GM12878 (cell line): ENCODE measurements at regions not wholly inside any gene's neighbourhood (a gene's known extent, or its start where the extent isn't known, plus 50 kb on each side); places are given as distances from the start of the nearest gene placed in this dataset.

Experiments
- E2F8 ChIP-seq: fragments of 450-650 bp; IDR thresholded peaks from 2 replicates; pipeline ENCODE4 v1.6.1; 2018; ENCODE audit warnings: mild to moderate bottlenecking, low read depth, moderate library complexity; ENCODE audit not compliant: partially characterized antibody
- MXI1 ChIP-seq: fragments of 150-350 bp; IDR thresholded peaks from 2 replicates; pipeline ENCODE4 v1.6.1; 2011; ENCODE audit warnings: low read depth, mild to moderate bottlenecking, inconsistent platforms, low read length, improper control_type of control experiment
- YY1 ChIP-seq: IDR thresholded peaks from 2 replicates; pipeline ENCODE4 v1.6.1; 2011; ENCODE audit warnings: low read depth, mild to moderate bottlenecking, low read length
- ZNF384 ChIP-seq: IDR thresholded peaks from 2 replicates; pipeline ENCODE4 v1.6.1; 2012; ENCODE audit warnings: low read depth, mild to moderate bottlenecking, low read length, improper control_type of control experiment, borderline replicate concordance
- ZNF687 ChIP-seq: fragments of 450-650 bp; IDR thresholded peaks from 2 replicates; pipeline ENCODE4 v1.6.1; 2017; ENCODE audit warnings: mild to moderate bottlenecking, moderate library complexity

GRCh38 chr4:177116161-177116560 lies 193.5 kb upstream of the NEIL3 start:
- TF ChIP-seq YY1: no peak
- no peak for TF ChIP-seq E2F8
- TF ChIP-seq MXI1: no peak
- TF ChIP-seq ZNF384: no peak
- TF ChIP-seq ZNF687: no peak
